Large intestine (tissue), 3 donors: ENCODE measurements at regions not wholly inside any gene's neighbourhood (a gene's known extent, or its start where the extent isn't known, plus 50 kb on each side); places are given as distances from the start of the nearest gene placed in this dataset.

ENCODE experiments used
- DNase-seq, 2 donors: peaks; one replicate each; pipeline versions ENCODE4 v3.0.0 to v3.0.0-alpha.2; 2013
- H3K27ac ChIP-seq: one replicate; pipeline ENCODE4 v1.5.1; 2013; ENCODE audit warnings: low read length
- H3K27me3 ChIP-seq: 2 replicates; pipeline ENCODE4 v1.6.1; 2013; ENCODE audit warnings: low read length; ENCODE audit not compliant: control insufficient read depth, insufficient read depth
- H3K36me3 ChIP-seq: 2 replicates; pipeline ENCODE4 v1.6.1; 2013; ENCODE audit warnings: low read length; ENCODE audit not compliant: control insufficient read depth, insufficient read depth
- H3K4me1 ChIP-seq: one replicate; pipeline ENCODE4 v1.6.1; 2013; ENCODE audit warnings: low read length; ENCODE audit not compliant: control insufficient read depth, insufficient read depth
- H3K4me3 ChIP-seq: one replicate; pipeline ENCODE4 v1.5.1; 2013; ENCODE audit warnings: low read length
- H3K9me3 ChIP-seq: one replicate; pipeline ENCODE4 v1.6.1; 2013; ENCODE audit warnings: mild to moderate bottlenecking, low read depth, low read length, moderate library complexity; ENCODE audit not compliant: control insufficient read depth
- WGBS: methylation state at CpG from one replicate; pipeline ENCODE4 v1.1.5; 2013; ENCODE audit warnings: low lambda C conversion rate; ENCODE audit not compliant: insufficient coverage; 5-methylcytosine and 5-hydroxymethylcytosine counted together

DNA sequence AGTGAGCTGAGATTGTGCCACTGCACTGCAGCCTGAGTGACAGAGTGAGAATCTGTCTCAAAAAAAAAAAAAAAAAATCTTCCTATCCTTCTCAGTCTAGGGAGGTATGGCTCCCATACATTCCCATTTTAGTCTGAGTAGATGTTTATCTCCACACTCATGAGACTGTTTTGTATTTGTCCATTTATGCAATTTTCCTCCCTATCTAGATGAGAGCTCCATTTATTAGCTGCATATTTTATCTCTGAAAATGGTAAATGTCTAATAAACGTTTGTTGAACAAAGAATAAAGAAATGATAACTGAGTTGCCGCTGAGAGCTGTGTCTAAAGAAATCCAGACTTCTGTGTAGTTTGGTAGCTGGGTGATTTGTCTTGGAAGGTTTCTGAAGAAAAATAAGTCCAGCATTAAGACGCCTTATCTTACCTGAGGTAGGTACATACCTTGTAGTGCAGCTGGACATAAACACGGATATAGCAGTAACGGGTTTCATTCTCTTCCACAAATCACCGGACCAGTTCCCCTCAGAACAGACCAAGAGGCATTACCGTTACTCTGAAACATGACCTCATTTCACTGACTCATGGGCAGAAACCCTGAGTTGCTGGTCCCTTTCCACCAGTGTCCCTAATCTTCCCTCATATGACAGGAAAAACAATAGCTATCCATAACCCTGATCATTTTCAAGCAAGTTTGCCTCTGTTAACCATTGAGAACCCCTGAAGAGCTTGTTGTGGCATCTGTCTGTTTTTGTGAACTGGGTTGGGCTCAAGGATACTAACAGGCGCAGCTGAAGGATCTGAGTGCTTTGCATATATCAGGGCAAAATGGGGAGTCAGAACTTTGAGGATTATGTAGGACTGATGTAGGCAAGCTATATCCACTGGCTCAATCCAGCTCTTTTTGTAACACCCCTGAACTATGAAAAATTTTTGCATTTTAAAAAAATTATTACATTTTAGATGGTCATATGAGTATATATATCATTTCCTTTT is 177.4 kb upstream of the XYLT1 start:
- Histone ChIP-seq H3K9me3 (no peaks in the 10 kb centered on the region), H3K27ac (no peak overlapping the region), H3K27me3 (no peaks in the 10 kb centered on the region), H3K36me3 (no peaks in the 10 kb centered on the region), H3K4me1 (no peaks in the 10 kb centered on the region), H3K4me3 (no peak overlapping the region)
- 38% methylated on average over 1 of the region's 8 CpGs for WGBS
- no peak for DNase-seq

DNA sequence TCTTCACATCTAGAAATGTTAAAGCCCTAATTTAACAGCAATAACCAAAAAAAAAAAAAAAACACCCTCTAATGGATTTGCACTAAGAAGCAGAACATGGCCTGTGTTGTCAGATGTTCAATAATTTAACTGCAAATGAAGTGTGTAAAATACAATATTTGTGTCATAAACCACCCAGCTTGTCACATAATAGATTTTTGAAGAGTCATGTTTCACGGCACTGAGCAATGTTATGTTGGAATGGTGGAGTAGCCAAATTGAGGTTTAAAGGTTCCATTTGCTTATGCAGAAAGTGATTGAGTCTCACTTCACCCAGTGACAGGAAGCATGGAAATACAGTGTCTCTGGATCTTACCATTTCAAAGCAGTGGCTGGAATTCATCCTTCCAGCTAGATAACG is 173.2 kb upstream of the XYLT1 start:
- Histone ChIP-seq H3K27ac (no peak overlapping the region), H3K4me1 (no peaks in the 10 kb centered on the region), H3K27me3 (no peaks in the 10 kb centered on the region), H3K36me3 (no peaks in the 10 kb centered on the region), H3K9me3 (no peaks in the 10 kb centered on the region), H3K4me3 (no peak overlapping the region)
- no peak for DNase-seq
- WGBS = no CpG with 5 or more reads among the region's 2 CpGs

GRCh38 chr16:17641990-17642389 is 171.2 kb upstream of the XYLT1 start:
- Histone ChIP-seq H3K36me3 (no peaks in the 10 kb centered on the region), H3K27me3 (no peaks in the 10 kb centered on the region), H3K4me3 (no peak overlapping the region), H3K4me1 (no peaks in the 10 kb centered on the region), H3K9me3 (no peaks in the 10 kb centered on the region), H3K27ac (no peak overlapping the region)
- 100% methylated on average over 2 of the region's 2 CpGs for WGBS
- no peak for DNase-seq

- no peak for DNase-seq
- no peaks in the 10 kb centered on the region for H3K36me3 ChIP-seq
- H3K9me3 ChIP-seq = no peaks in the 10 kb centered on the region
- H3K27ac ChIP-seq = no peak overlapping the region
- 50% methylated on average over 2 of the region's 8 CpGs for WGBS
- no peaks in the 10 kb centered on the region for H3K4me1 ChIP-seq
- no peaks in the 10 kb centered on the region for H3K27me3 ChIP-seq
- H3K4me3 ChIP-seq = no peak overlapping the region
These were observed 167.4 kb upstream of the XYLT1 start for GRCh38 chr16:17638134-17638533.

DNA sequence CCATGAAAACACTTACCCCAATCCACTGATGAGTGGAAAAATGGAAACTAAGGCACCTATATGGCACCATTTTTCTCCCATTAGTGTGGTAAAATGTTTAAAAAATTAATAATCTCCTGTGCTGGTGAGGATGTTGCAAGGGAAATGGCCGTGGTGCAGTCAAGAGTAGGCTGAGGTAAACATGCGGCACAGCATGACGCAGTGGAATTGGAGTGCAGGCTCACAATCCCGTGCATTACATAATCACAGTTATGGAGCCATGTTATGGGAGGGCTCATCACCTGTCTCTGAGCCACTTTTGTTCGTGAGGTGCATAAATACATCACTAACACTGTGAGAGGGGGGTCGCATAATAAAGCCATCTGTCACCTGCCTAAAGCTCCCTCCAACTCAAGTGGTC is 164.4 kb upstream of the XYLT1 start:
- H3K4me1 ChIP-seq = no peaks in the 10 kb centered on the region
- no peak overlapping the region for H3K27ac ChIP-seq
- no peak for DNase-seq
- no CpG with 5 or more reads among the region's 6 CpGs for WGBS
- H3K27me3 ChIP-seq = no peaks in the 10 kb centered on the region
- H3K36me3 ChIP-seq = no peaks in the 10 kb centered on the region
- no peaks in the 10 kb centered on the region for H3K9me3 ChIP-seq
- H3K4me3 ChIP-seq = no peak overlapping the region

GRCh38 chr16:17633181-17633951 is 162.6 kb upstream of the XYLT1 start:
- no peak overlapping the region for H3K27ac ChIP-seq
- no peak for DNase-seq
- H3K27me3 ChIP-seq = no peaks in the 10 kb centered on the region
- H3K4me1 ChIP-seq = no peaks in the 10 kb centered on the region
- H3K4me3 ChIP-seq = no peak overlapping the region
- H3K36me3 ChIP-seq = no peaks in the 10 kb centered on the region
- no peaks in the 10 kb centered on the region for H3K9me3 ChIP-seq
- WGBS = 100% methylated on average over 2 of the region's 8 CpGs

GRCh38 chr16:17632667-17633066 is 161.9 kb upstream of the XYLT1 start:
- no peak for DNase-seq
- H3K4me3 ChIP-seq = no peak overlapping the region
- no peaks in the 10 kb centered on the region for H3K27me3 ChIP-seq
- no peaks in the 10 kb centered on the region for H3K4me1 ChIP-seq
- no peaks in the 10 kb centered on the region for H3K9me3 ChIP-seq
- 58% methylated on average over 5 of the region's 8 CpGs for WGBS
- H3K36me3 ChIP-seq = no peaks in the 10 kb centered on the region
- H3K27ac ChIP-seq = no peak overlapping the region

GRCh38 chr16:17629936-17630335 is 159.2 kb upstream of the XYLT1 start:
- no peak for DNase-seq
- Histone ChIP-seq H3K27ac (no peak overlapping the region), H3K9me3 (no peaks in the 10 kb centered on the region), H3K4me3 (no peak overlapping the region), H3K36me3 (no peaks in the 10 kb centered on the region), H3K4me1 (no peaks in the 10 kb centered on the region), H3K27me3 (no peaks in the 10 kb centered on the region)
- 60% methylated on average over 1 of the region's 5 CpGs for whole genome bisulfite sequencing

DNA sequence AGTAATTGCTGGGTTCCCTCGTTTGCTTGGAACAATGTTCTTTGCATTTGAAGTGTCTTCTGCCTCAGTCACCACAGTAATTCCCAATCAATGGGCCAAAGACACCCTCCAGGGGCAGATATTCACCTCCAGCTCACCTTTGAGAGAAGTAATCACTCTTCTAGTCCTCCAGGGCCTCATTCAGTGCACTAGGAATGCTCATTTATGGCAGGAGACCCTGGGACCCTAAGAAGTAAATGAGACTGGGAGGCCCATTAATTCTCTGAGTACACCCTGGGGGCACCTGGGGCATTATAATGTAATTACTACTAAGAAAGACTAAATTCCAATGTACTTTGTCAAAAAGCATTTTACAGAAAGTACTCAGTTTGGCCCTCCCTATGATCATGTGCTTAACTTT is 158.2 kb upstream of the XYLT1 start:
- Histone ChIP-seq H3K4me1 (no peaks in the 10 kb centered on the region), H3K36me3 (no peaks in the 10 kb centered on the region), H3K27me3 (no peaks in the 10 kb centered on the region), H3K9me3 (no peaks in the 10 kb centered on the region), H3K4me3 (no peak overlapping the region), H3K27ac (no peak overlapping the region)
- WGBS = no CpG with 5 or more reads among the region's 1 CpG
- DNase-seq = no peak

- Histone ChIP-seq H3K27ac (no peak overlapping the region), H3K27me3 (no peaks in the 10 kb centered on the region), H3K4me3 (no peak overlapping the region), H3K36me3 (no peaks in the 10 kb centered on the region), H3K4me1 (no peaks in the 10 kb centered on the region), H3K9me3 (no peaks in the 10 kb centered on the region)
- no peak for DNase-seq
- 86% methylated on average over 2 of the region's 3 CpGs for WGBS
These were observed 151.6 kb upstream of the XYLT1 start for GRCh38 chr16:17622366-17622765.
